Stimulated activated CD8-positive, alpha-beta memory T cell treated with anti-CD3 and anti-CD28 coated beads, Interleukin-7, amount 100 ng/mL, for 4 hours (primary cell): ENCODE measurements at regions not wholly inside any gene's neighbourhood (a gene's known extent, or its start where the extent isn't known, plus 50 kb on each side); places are given as distances from the start of the nearest gene placed in this dataset.

Source experiments
- DNase-seq, 2 donors: peaks; one replicate each; pipeline ENCODE4 v3.0.0-alpha.2; 2020; ENCODE audit warnings: low read depth in 2 of 2

DNA sequence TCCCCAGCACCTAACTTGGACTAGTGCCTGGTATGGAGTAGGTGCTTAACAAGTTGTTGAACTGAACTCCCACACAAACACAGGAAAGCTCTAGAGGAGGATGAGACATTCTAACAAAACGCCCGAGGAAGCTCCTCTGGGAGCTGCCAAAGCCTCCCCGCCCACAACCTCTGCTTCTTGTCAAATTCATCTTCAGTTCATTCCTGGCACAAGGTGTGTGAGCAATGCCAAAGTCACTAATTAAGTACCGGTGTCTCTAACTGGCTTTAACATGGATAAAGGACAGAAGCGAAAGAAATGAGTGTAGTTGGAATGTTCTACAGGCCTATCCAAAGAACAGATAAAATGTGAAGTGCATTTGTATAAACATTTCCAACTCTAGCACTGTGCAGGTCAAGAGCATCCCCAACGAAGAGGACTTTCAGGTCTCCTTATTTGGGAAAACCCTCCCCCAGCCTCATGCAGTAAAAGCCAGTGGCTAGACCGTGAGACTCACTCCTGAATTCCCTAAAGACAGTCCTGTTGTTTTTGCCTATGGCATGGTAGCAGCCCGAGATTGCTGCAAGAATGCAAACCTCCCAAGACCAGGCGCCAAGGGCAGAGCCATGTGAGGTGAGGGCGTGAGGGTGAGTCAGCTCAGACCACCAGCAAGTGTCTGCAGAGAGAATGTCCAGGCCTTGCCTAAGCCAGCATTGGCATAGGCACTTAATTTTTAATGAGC, 72.2 kb upstream of the KLF3 start:
- DNase-seq, result no peak

DNA sequence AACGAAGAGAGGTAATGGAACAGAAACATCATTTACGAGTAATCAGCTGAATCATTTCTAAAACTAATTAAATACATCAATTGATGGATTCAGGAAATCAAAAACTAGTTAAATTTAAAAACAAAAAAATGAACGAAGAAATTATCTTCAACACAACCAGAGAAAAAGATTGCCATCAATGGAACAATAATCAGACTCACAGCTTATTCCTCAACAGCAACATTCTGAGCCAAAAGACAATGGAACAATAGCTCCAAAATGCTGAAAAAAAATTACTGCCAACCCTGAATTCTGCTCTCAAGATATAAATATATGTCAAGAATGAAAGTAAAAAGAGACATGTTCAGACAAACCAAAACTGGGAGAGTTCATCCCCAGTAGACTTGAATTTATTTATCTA, 65.5 kb upstream of the KLF3 start:
- no peak for DNase-seq

DNA sequence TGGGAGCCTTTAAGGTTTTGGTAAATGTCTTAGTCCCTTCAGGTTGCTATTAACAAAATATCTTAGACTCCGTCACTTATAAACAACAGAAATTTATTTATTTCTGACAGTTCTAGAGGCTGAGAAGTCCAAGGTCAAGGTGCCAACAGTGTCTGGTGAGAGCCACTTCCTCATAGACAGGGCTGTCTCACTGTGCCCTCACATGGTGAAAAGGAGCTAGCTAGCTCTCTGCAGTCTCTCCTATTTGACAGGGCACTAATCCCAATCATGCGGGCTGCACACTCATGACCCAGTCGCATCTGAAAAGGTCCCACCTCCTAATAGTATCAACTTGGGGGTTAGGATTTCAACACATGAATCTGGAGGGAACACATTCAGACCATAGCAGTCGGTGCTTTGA, 63.4 kb upstream of the KLF3 start:
- no peak for DNase-seq

DNA sequence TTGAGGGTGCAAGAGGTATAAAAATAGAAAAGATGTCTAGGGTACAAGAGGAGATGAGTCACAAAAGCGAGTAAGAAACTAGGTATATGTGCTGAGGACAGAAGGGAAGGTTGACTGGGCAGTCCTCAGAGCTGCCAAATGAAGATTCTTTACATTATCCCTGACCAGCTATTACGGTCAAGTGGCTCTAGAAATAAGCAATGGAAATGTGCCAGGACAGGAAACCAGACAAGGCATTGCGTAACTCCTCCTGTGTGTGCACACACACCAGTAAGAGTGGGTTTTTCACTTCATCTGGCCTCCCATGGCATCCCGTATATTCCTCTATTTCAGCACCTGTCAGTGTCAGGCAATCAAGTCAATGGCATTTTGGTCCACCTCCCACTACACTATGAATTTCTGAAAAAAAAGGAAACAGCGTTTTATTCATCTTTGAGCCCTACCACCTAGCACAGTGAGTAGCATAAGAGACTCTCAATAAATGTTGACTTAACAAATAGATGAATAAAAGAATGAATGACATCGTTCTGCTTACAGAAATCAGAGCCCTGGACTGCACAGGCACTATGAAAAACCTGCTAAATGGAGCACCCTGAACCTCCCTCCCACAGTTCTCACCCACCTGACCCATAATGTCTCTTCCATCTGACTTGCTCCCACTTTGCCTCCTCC, 62.6 kb upstream of the KLF3 start:
- no peak for DNase-seq

DNA sequence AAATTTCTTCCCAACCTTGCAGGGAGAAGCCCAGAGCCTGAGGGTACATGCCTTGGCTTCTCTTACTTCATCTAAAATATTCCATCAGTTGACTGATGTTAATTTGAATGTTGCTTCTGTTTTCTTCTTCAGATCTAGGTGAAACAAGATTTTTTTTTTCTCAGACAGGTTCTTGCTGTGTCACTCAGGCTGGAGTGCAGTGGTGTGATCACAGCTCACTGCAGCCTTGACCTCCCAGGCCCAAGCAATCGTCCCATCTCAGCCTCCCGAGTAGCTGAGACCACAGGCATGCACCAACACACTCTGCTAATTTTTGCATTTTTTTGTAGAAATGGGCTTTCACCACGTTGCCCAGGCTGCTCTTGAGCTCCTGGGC, 62.1 kb upstream of the KLF3 start:
- DNase-seq, result no peak

DNA sequence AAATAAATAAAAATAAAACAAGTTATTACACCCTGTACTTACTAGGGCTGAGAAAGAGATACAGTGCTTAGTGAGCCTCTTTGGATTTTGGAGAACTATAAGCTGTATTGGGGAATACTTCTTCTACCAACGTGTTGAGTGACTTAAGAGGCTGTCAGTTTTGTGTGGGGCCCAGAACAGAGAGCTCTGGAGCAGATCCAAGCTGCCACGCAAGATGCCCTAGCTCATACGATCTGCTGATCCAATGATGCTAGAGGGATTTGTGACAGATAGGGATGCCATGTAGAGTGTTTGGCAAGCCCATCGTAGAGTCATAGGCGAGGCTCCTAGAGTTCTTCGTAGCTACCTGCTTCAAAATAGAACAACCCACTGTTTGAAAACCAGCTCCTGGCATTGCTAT, 60.3 kb upstream of the KLF3 start:
- DNase-seq, result no peak

DNA sequence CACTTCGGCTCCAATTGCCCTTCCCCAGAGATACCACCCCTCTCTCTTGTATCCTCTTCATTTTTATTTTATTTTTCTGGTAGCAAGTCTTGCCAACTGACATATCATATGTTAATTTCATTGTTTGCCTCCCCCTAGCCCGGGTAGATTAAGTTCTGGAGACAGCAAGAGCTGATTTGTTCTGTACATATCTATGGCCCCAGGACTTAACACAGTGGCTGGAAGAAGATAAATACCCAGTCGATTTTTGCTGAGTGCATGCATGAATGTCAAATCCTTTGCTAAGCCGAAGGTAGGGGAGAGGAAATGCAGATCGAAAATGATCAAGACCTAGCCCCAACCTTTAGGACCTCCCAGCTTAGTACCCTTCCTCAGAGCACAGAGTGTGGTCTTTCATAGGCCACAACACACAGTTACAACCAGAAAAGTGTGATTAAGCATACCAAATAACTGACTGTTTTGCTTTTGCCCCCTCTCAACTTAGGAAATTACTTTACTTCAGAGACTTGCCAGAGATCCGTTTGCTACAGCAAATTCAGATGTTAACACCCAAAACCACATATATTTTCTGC, 58.7 kb upstream of the KLF3 start:
- DNase-seq, result no peak

DNA sequence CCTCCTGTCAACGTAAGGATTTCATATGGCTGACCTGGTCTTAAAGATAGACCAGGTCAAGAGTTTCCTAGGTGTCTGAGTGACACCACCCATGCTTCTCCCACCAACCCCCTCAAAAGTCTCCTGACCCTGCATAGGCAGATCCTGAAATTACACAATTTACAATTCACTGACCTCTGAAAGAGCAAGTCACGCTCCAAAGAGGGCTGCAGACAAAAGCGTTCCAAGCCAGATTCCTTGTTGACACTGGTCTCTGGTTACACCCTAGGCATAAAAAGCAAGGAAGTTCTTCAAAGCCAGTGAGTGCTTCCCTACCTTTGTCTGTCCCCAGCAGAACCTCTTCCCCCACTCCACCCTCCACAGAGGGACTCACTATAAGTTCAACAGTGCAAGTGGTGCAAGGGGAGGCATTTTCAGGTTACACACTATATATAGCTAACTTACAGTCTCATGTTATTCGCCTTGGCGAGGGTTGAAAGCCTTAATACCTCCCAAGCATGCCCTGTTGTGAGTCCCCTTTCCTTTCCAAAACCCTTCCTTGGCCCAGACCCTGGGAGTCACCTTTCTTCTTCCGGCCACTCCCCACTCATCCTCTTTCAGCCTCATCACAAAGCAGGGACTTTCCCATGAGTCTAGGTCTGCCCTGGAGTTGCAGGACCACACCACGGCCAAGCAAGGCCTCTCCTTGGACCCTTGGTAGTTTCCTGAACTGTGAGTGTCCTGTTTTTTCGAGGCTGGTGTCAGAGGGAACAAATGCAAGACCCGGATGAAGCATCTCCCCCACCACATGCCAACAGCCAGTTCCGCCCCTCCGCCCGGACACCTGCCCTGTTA, 58.0 kb upstream of the KLF3 start:
- no peak for DNase-seq

DNA sequence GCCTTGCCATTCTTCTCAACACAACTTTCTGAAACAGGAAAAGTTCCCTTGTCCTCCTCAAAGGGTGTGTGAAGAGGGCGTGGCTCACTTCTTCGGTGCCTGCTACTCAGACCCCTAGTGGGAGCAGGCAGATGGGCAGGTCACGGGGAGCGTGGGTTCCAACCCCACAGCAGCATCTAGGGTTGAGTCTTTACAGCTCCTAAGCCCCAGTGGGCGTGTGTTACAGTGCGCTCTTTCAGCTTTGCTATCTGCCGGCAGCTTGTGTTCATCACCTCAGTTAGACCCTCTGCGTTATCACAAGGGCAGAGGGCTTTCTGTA, 57.5 kb upstream of the KLF3 start:
- no peak for DNase-seq

DNA sequence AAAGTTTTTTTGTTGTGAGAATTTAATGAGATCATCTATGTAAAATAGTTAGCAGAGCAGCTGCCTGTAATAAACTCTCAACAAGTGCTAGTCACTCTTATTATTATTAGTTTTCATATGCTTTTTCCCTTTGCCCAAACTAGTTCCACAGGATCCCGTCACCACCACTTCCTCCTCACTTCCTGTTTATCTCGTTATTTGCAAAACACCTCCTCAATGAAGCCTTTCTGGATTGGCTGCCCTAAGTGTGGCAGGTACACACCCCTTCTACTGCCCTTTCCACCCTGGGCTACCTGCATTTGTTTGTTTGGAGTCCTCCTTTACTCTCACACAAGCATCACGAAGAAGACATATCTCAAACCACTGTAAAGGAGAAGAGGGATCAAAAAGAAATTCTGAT, 54.4 kb upstream of the KLF3 start:
- DNase-seq, result no peak

DNA sequence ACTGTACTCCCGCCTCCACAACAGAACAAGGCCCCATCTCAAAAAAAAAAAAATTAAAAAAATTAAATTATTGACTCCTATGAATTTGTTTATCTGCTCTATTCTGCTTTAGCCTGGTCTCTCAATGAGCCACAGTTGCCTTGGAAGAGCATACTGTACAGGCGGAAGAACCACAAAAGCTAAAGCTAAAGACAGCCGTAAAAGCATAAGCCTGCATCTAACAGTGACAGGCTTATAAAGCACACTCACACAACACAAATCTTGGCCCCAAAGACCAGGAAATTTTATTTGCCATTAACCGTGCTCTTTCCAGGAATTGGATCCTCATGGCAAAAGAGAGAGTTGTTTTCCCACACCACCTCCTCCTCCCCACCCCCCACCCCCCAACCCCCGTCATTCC, 53.5 kb upstream of the KLF3 start:
- DNase-seq, result no peak

DNA sequence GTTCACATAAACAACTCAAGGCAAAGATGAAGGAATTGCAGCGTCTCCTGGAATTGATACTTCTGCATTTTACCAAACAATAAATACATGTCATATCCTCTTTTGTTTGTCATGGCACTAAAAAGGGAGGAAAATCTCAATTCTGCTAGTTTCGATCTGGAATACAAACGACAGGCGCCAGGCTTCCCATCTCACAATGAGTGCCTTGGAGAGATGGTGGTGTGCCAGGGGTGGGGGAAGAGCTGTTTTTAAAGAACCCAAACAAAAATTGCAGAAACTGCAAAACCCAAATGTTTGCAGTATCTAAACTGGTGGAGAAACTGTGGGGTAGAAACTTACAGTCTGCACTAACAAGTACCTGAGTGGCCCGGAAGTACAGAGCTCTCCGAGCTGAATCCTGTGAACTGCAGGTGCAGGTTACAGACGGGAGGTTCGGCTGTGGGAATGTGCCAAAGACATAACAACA, 53.0 kb upstream of the KLF3 start:
- no peak for DNase-seq

DNA sequence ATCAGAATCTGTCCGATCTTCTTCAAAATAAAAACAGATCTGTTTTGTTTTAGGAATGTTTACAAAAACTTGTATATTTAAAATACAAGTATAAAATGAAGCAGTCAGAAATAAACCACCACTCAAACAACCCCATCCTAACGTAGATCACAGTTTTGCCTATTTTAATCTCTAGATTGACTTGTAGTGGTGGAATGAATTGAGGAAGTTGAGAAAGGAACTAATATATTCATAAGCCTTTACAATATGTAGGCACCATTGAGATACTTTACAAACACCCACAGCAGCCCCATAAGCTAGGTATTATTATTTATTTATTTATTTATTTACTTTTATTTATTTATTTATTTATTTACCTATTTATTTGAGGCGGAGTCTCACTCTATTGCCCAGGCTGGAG, 52.3 kb upstream of the KLF3 start:
- no peak for DNase-seq

DNA sequence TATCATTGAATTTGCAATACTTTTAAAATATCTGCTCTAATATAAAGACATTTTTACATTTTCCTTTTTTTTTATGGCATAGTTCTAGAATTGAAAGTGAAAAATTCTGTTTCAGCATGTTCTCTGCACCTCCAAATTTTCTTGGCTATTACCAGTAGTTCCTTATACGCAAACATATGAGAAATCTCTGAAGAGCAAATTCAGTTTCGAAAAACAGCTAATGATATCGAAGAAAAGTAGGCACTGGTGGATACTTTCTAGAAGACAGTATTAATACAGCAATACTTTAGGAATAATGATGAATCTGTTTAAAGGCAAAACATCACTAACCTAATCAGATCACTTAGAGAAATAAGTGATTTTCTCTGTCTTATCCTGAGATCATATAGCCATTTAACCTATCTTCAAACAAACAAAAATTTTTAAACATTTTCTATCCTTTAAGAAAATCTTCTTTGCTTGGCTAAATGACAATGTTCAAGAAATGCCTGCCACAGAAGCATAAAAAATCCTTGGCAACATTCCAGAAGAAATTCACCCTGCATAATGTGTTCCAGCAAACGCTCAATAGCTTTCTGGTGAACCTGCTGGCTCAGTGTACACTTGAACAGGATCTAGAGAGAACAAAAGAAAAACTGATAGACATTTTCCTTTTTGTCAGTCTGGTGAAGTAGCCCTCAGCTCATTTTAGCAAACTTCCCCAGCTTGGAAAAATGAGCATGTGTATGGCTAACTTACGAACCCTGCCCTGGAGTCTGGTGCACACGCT, 51.2 kb upstream of the KLF3 start:
- no peak for DNase-seq
